IMR-90 (cell line): ENCODE measurements at regions not wholly inside any gene's neighbourhood (a gene's known extent, or its start where the extent isn't known, plus 50 kb on each side); places are given as distances from the start of the nearest gene placed in this dataset.

ENCODE experiments used
- ATAC-seq: fragments of 200-7000 bp; cut with Tn5 transposase; 2 replicates; pipeline ENCODE4 v1.9.1; 2020; ENCODE audit warnings: low read depth, mild to moderate bottlenecking, moderate library complexity
- BruUV-seq: library from RNA; stranded (reverse); fragments of 400-500 nt; replicated peaks from 2 replicates; lab custom pipeline; 2021; lab: Mats Ljungman, UMichigan
- CTCF ChIA-PET: fragments of 300-600 bp; formaldehyde crosslinking; extraction: SDS; loops from one replicate; lab custom pipeline; 2021; ENCODE audit warnings: antibody characterized with exemption; lab: Yijun Ruan, JAX
- POLR2A ChIA-PET: fragments of 300-600 bp; sonication (Branson Sonifier 250); formaldehyde crosslinking; loops from one replicate; lab custom pipeline; 2022; ENCODE audit warnings: antibody characterized with exemption; ENCODE audit not compliant: unreplicated experiment; lab: Charles Lee
- DNase-seq: peaks from one replicate; pipeline ENCODE4 v3.0.0; 2013
- H2AFZ ChIP-seq: replicated peaks from 2 replicates; pipeline ENCODE3; 2013; ENCODE audit warnings: low read length, mild to moderate bottlenecking; ENCODE audit not compliant: poor library complexity
- H2AK5ac ChIP-seq: 2 replicates; pipeline ENCODE4 v1.6.1; 2013; ENCODE audit warnings: low read depth, low read length, inconsistent platforms
- H2AK9ac ChIP-seq: replicated peaks from 2 replicates; pipeline ENCODE3; 2013; ENCODE audit warnings: mild to moderate bottlenecking, low read depth, low read length, moderate library complexity; ENCODE audit not compliant: poor library complexity
- H2BK120ac ChIP-seq: 2 replicates; pipeline ENCODE4 v1.6.1; 2013; ENCODE audit warnings: low read depth, low read length, inconsistent platforms
- H2BK15ac ChIP-seq: 3 replicates; pipeline ENCODE4 v1.6.1; 2013; ENCODE audit warnings: low read depth, low read length, inconsistent platforms
- H2BK20ac ChIP-seq: 2 replicates; pipeline ENCODE4 v1.6.1; 2013; ENCODE audit warnings: low read depth, mild to moderate bottlenecking, inconsistent platforms, low read length, moderate library complexity
- H2BK5ac ChIP-seq: 2 replicates; pipeline ENCODE4 v1.6.1; 2013; ENCODE audit warnings: mild to moderate bottlenecking, low read depth, low read length, inconsistent platforms; ENCODE audit not compliant: poor library complexity, severe bottlenecking
- H3K14ac ChIP-seq: replicated peaks from 2 replicates; pipeline ENCODE4 v1.6.1; 2013; ENCODE audit warnings: low read depth, low read length, inconsistent platforms
- H3K18ac ChIP-seq: 2 replicates; pipeline ENCODE4 v1.6.1; 2013; ENCODE audit warnings: low read depth, low read length, control low read depth
- H3K23ac ChIP-seq: 2 replicates; pipeline ENCODE4 v1.6.1; 2013; ENCODE audit warnings: low read depth, low read length, inconsistent platforms
- H3K27ac ChIP-seq: 2 replicates; pipeline ENCODE4 v1.5.1; 2013; ENCODE audit warnings: mild to moderate bottlenecking, control low read depth, low read length; ENCODE audit not compliant: insufficient read depth
- H3K27me3 ChIP-seq: 2 replicates; pipeline ENCODE4 v1.6.1; 2013; ENCODE audit warnings: low read length; ENCODE audit not compliant: control insufficient read depth, insufficient read depth
- H3K36me3 ChIP-seq: 2 replicates; pipeline ENCODE4 v1.6.1; 2013; ENCODE audit warnings: low read length, mixed read lengths; ENCODE audit not compliant: control insufficient read depth, insufficient read depth
- H3K4ac ChIP-seq: 2 replicates; pipeline ENCODE4 v1.6.1; 2013; ENCODE audit warnings: low read depth, low read length, inconsistent platforms
- H3K4me1 ChIP-seq: 2 replicates; pipeline ENCODE4 v1.6.1; 2013; ENCODE audit warnings: low read length, mixed read lengths; ENCODE audit not compliant: control insufficient read depth, insufficient read depth
- H3K4me2 ChIP-seq: 2 replicates; pipeline ENCODE4 v1.6.1; 2013; ENCODE audit warnings: low read depth, mild to moderate bottlenecking, control low read depth, low read length, moderate library complexity
- H3K4me3 ChIP-seq: 2 replicates; pipeline ENCODE4 v1.5.1; 2013; ENCODE audit warnings: low read depth, mild to moderate bottlenecking, control low read depth, low read length, moderate library complexity; ENCODE audit not compliant: insufficient read depth
- H3K56ac ChIP-seq: 2 replicates; pipeline ENCODE4 v1.6.1; 2013; ENCODE audit warnings: low read length, inconsistent platforms; ENCODE audit not compliant: insufficient read depth; ENCODE audit errors: extremely low read depth
- H3K79me1 ChIP-seq, 2 experiments: 2 replicates each; pipeline ENCODE4 v1.6.1; 2013; ENCODE audit warnings: low read length in 2 of 2, inconsistent platforms in 1 of 2, low read depth in 1 of 2
- H3K9ac ChIP-seq: 2 replicates; pipeline ENCODE4 v1.6.1; 2013; ENCODE audit warnings: low read depth, low read length, control low read depth
- H3K9me1 ChIP-seq: 2 replicates; pipeline ENCODE4 v1.6.1; 2013; ENCODE audit warnings: low read length, inconsistent platforms; ENCODE audit not compliant: insufficient read depth
- H3K9me3 ChIP-seq: 2 replicates; pipeline ENCODE4 v1.6.1; 2013; ENCODE audit warnings: low read length; ENCODE audit not compliant: control insufficient read depth, insufficient read depth
- H4K20me1 ChIP-seq: 2 replicates; pipeline ENCODE4 v1.6.1; 2013; ENCODE audit warnings: low read length, inconsistent platforms; ENCODE audit not compliant: insufficient read depth
- H4K5ac ChIP-seq: 2 replicates; pipeline ENCODE4 v1.6.1; 2013; ENCODE audit warnings: mild to moderate bottlenecking, low read depth, low read length, control low read depth
- H4K8ac ChIP-seq, 2 experiments: 2 replicates each; pipeline ENCODE4 v1.6.1; 2013; ENCODE audit warnings: low read depth in 2 of 2, low read length in 2 of 2, control low read depth in 1 of 2, inconsistent platforms in 1 of 2
- H4K91ac ChIP-seq: 2 replicates; pipeline ENCODE4 v1.6.1; 2013; ENCODE audit warnings: low read depth, low read length, inconsistent platforms; ENCODE audit not compliant: insufficient read depth
- MAFK ChIP-seq: IDR thresholded peaks from 2 replicates; pipeline ENCODE4 v1.6.1; 2012; ENCODE audit warnings: low read depth, low read length, improper control_type of control experiment
- NFE2L2 ChIP-seq: fragments of 150-350 bp; IDR thresholded peaks from 2 replicates; pipeline ENCODE4 v1.6.1; 2016; ENCODE audit warnings: low read depth, mild to moderate bottlenecking, low read length
- RAD21 ChIP-seq: IDR thresholded peaks from 2 replicates; pipeline ENCODE4 v1.6.1; 2012; ENCODE audit warnings: low read length, improper control_type of control experiment
- SMC3 ChIP-seq: fragments of 150-350 bp; IDR thresholded peaks from 2 replicates; pipeline ENCODE4 v1.6.1; 2016; ENCODE audit warnings: low read depth, mild to moderate bottlenecking, antibody characterized with exemption, low read length, moderate library complexity
- WGBS, 2 experiments: methylation state at CpG; one replicate each; pipeline versions ENCODE4 v1.1.5 to v1.1.7; 2013; ENCODE audit warnings: missing lambda C conversion rate in 2 of 2; ENCODE audit not compliant: insufficient read length in 1 of 2; ENCODE audit errors: extremely low coverage in 2 of 2; 5-methylcytosine and 5-hydroxymethylcytosine counted together
- dilution Hi-C: fragments of 300-500 bp; cut with HindIII; formaldehyde crosslinking; loops from one replicate; pipeline ENCODE4 v1.14.3; 2018; ENCODE audit warnings: low sequenced_read_pairs; ENCODE audit not compliant: unreplicated experiment
- in situ Hi-C: fragments of 300-500 bp; cut with MboI; formaldehyde crosslinking; loops from 3 replicates; pipeline ENCODE4 v1.14.3; 2019; ENCODE audit warnings: low sequenced_read_pairs, inconsistent platforms, mixed read lengths
- intact Hi-C: fragments of 100-400 bp; cut with micrococcal nuclease; formaldehyde crosslinking; loops from 2 replicates; pipeline ENCODE4 v1.10.0; 2022

DNA sequence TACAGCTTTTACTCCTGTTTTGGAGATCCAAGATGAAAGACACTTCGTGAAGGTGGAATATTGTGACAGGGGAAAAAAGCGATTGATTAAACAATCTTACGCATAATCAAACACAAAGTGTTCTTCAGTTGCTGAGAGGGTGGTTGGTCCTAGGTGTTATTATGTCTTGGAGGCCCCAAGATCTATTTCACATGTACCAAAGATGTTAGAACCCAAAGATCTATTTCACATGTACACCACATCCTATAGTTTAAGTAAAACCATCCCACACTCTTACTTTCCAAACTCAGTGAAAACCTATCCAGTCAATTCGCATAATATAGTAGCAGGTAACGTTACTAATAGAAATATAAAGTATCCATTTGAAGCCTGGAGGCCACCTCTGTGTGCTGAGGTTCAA lies 242.6 kb upstream of the MAF start:
- Histone ChIP-seq H3K4me2 (no peak overlapping the region), H3K23ac (no peak overlapping the region), H4K8ac (no peak overlapping the region), H3K14ac (no peak overlapping the region), H3K4me1 (no peaks in the 10 kb centered on the region), H3K18ac (no peak overlapping the region), H3K4ac (no peak overlapping the region), H3K36me3 (no peaks in the 10 kb centered on the region), H2BK15ac (no peak overlapping the region), H2BK120ac (no peak overlapping the region), H2AK9ac (no peak overlapping the region), H3K9me1 (no peaks in the 10 kb centered on the region), H3K9ac (no peak overlapping the region), H3K79me1 (no peaks in the 10 kb centered on the region), H4K5ac (no peak overlapping the region), H4K91ac (no peak overlapping the region), H3K56ac (no peak overlapping the region), H3K27me3 (no peaks in the 10 kb centered on the region), H3K27ac (no peak overlapping the region), H3K9me3 (peaks cover 33% of the 10 kb centered on the region), H2AFZ (no peak overlapping the region), H3K4me3 (no peak overlapping the region), H2BK5ac (no peak overlapping the region), H4K20me1 (no peaks in the 10 kb centered on the region), H2BK20ac (no peak overlapping the region), H2AK5ac (no peak overlapping the region)
- TF ChIP-seq NFE2L2 (no peak), MAFK (no peak), RAD21 (no peak), SMC3 (no peak)
- dilution Hi-C loops (no loop called here), in situ Hi-C loops (no loop called here), intact Hi-C loops (no loop called here)
- DNase-seq (no peak), ATAC-seq (no peak)
- no TSS peak for BruUV-seq
- POLR2A ChIA-PET: no interaction called here
- CTCF ChIA-PET: no interaction called here
- no CpG with 5 or more reads among the region's 5 CpGs for WGBS, 2 experiments
